ENCODE measurements at regions not wholly inside any gene's neighbourhood (a gene's known extent, or its start where the extent isn't known, plus 50 kb on each side); places are given as distances from the start of the nearest gene placed in this dataset.
A peak's percentile ranks its signal among the peaks of the same experiment; 100 is the strongest.

DNA sequence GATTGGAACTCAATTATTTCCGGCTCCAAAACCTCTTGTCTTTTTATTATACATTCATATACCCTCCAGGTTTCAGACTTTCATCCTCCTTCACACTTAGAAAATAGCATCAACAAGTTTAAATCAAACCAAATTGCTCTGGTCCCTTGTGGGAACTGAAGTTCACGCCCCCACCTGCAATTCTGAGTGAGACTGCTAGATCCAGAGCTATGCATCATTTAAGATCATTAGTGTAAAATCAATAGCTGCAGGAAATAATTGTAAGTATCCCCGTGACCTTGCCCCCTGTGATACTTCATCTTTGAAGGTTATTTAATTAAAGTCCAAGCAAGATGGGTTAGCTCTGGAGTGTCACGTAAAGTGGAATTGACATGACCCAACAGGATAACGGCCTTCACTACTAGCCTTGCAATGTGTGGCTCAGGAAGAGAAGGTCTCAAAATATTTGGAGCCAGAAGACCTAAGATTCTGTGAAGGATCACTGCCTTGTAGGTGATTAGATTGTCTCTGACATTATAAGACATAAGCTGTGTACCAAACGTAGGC is 742.2 kb upstream of the LRRC4C start:
- Histone ChIP-seq H3K36me3 (ENCODE audit: control insufficient read depth, low read depth, low read length) (no peaks in the 10 kb centered on the region), H3K9me3 (ENCODE audit: control insufficient read depth, low read depth, low read length) (no peaks in the 10 kb centered on the region), H3K4me1 (ENCODE audit: control insufficient read depth, low read depth, low read length) (no peaks in the 10 kb centered on the region), H3K9ac (ENCODE audit: low read length) (no peak overlapping the region), H3K27me3 (ENCODE audit: control insufficient read depth, insufficient read depth, low read length) (no peaks in the 10 kb centered on the region), H3K4me3 (ENCODE audit: low read length) (no peak overlapping the region), H3K27ac (ENCODE audit: low read length) (no peak overlapping the region)

DNA sequence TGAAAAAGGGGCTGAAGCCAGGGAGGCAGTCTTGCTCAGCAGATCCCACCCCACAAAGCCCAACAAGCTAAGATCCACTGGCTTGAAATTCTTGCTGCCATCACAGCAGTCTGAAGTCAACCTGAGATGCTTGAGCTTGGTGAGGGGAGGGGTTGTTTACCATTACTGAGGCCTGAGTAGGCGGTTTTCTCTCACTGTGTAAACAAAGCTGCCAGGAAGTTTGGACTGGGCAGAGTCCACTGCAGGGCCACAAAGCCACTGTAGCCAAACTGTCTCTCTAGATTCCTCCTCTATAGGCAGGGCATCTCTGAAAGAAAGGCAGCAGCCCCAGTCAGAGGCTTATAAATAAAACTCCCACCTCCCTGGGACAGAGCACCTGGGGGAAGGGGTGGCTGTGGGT is 746.1 kb upstream of the LRRC4C start:
- no peak overlapping the region for H3K4me3 ChIP-seq (ENCODE audit: low read length)
- no peak overlapping the region for H3K27ac ChIP-seq (ENCODE audit: low read length)
- no peaks in the 10 kb centered on the region for H3K9me3 ChIP-seq (ENCODE audit: control insufficient read depth, low read depth, low read length)
- H3K36me3 ChIP-seq (ENCODE audit: control insufficient read depth, low read depth, low read length) = no peaks in the 10 kb centered on the region
- no peak overlapping the region for H3K9ac ChIP-seq (ENCODE audit: low read length)
- no peaks in the 10 kb centered on the region for H3K27me3 ChIP-seq (ENCODE audit: control insufficient read depth, insufficient read depth, low read length)
- no peaks in the 10 kb centered on the region for H3K4me1 ChIP-seq (ENCODE audit: control insufficient read depth, low read depth, low read length)

DNA sequence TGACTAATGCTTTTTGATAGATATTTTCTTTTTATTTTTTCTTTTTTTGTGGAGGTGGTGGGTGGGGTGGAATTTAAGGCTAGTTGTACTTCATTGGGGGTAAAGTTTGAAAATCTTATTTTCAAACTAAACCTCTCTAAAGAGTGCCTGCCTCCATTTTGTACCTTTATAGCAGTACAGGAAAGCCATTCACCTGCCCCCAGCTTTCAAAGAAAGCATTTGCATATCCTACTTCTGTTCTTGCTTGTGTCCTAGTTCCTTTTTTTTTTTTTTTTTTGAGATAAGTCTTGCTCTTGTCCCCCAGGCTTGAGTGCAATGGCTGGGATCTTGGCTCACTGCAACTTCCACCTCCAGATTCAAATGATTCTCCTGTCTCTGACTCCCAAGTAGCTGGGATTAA is 766.2 kb upstream of the LRRC4C start:
- no peaks in the 10 kb centered on the region for H3K36me3 ChIP-seq (ENCODE audit: control insufficient read depth, low read depth, low read length)
- H3K9ac ChIP-seq (ENCODE audit: low read length) = no peak overlapping the region
- H3K4me3 ChIP-seq (ENCODE audit: low read length) = no peak overlapping the region
- no peak overlapping the region for H3K27ac ChIP-seq (ENCODE audit: low read length)
- no peaks in the 10 kb centered on the region for H3K27me3 ChIP-seq (ENCODE audit: control insufficient read depth, insufficient read depth, low read length)
- no peaks in the 10 kb centered on the region for H3K4me1 ChIP-seq (ENCODE audit: control insufficient read depth, low read depth, low read length)
- H3K9me3 ChIP-seq (ENCODE audit: control insufficient read depth, low read depth, low read length) = no peaks in the 10 kb centered on the region

DNA sequence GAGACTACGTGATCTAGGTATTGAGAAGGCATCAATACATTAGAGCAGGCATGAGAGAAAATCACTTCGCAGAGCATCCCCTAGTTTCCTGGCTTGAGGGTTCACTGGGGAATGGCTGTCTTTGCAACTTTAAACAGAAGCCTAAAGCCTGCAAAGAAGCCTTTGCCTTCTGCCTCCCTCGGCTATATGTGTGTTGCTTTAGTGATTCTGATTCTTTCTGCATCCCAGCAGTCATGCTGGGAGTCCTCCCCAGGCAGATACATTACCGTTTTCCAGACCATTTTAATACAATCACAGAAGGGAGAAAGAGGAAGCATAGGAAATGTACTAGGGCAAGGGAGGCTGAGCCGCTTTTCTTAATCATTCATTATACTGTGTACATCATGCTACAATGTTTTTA is 773.2 kb upstream of the LRRC4C start:
- H3K4me1 ChIP-seq (ENCODE audit: control insufficient read depth, low read depth, low read length) = peaks cover 29% of the 10 kb centered on the region
- H3K36me3 ChIP-seq (ENCODE audit: control insufficient read depth, low read depth, low read length) = no peaks in the 10 kb centered on the region
- no peak overlapping the region for H3K4me3 ChIP-seq (ENCODE audit: low read length)
- H3K27me3 ChIP-seq (ENCODE audit: control insufficient read depth, insufficient read depth, low read length) = no peaks in the 10 kb centered on the region
- no peaks in the 10 kb centered on the region for H3K9me3 ChIP-seq (ENCODE audit: control insufficient read depth, low read depth, low read length)
- H3K9ac ChIP-seq (ENCODE audit: low read length) = no peak overlapping the region
- no peak overlapping the region for H3K27ac ChIP-seq (ENCODE audit: low read length)

DNA sequence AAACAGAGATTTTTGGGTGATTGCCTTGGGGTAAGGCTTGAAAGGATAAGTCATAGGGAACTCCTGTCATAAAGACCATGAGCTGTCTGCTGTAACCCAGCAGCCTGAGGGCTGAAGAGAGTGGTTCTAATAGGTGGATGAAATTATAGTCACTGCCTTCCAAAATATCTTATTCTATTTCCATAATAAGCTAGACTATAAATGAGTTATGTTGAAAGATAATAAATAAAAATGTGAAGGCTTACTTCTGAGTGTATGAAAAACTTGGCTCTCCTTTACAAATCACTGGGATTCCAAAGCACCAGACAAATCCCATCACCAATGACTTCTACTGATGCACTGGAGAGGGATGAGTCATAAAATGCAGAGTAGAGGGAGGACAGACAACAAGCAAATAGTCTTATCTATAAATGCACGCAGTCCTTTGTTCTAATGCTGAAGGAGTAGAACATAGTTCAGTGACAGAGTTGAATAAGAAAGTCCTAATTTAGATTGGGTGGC is 775.0 kb upstream of the LRRC4C start:
- Histone ChIP-seq H3K27ac (ENCODE audit: low read length) (peak overlapping the region; percentile 21), H3K36me3 (ENCODE audit: control insufficient read depth, low read depth, low read length) (no peaks in the 10 kb centered on the region), H3K4me1 (ENCODE audit: control insufficient read depth, low read depth, low read length) (peaks cover 29% of the 10 kb centered on the region), H3K27me3 (ENCODE audit: control insufficient read depth, insufficient read depth, low read length) (no peaks in the 10 kb centered on the region), H3K4me3 (ENCODE audit: low read length) (no peak overlapping the region), H3K9me3 (ENCODE audit: control insufficient read depth, low read depth, low read length) (no peaks in the 10 kb centered on the region), H3K9ac (ENCODE audit: low read length) (no peak overlapping the region)

DNA sequence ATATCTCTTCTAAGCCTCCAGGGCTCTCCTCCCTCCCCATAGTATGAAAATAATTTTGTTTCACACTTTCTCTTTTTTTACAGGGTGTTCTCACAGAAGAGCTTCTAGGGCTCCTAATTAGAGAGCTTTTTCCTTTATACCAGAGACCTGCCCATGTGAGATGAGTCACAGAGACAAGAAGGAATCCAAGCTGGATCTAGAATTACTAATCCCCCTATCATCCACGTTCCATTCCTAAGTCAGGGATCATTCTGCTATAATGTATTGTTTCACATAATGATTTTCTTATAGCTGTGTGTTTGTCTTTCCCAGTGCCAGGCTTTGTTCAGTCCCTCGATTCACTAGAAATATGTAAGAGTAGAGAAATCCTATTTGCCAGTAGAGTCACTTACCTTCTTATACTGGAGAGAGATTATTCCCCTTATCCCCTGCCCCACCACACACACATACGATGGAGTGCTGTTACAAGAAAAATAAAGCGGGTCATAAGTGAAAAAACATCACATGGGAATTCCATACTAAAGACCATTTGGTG is 778.3 kb upstream of the LRRC4C start:
- no peak overlapping the region for H3K9ac ChIP-seq (ENCODE audit: low read length)
- H3K27ac ChIP-seq (ENCODE audit: low read length) = no peak overlapping the region
- no peaks in the 10 kb centered on the region for H3K9me3 ChIP-seq (ENCODE audit: control insufficient read depth, low read depth, low read length)
- H3K36me3 ChIP-seq (ENCODE audit: control insufficient read depth, low read depth, low read length) = no peaks in the 10 kb centered on the region
- peaks cover 26% of the 10 kb centered on the region for H3K4me1 ChIP-seq (ENCODE audit: control insufficient read depth, low read depth, low read length)
- no peak overlapping the region for H3K4me3 ChIP-seq (ENCODE audit: low read length)
- no peaks in the 10 kb centered on the region for H3K27me3 ChIP-seq (ENCODE audit: control insufficient read depth, insufficient read depth, low read length)

DNA sequence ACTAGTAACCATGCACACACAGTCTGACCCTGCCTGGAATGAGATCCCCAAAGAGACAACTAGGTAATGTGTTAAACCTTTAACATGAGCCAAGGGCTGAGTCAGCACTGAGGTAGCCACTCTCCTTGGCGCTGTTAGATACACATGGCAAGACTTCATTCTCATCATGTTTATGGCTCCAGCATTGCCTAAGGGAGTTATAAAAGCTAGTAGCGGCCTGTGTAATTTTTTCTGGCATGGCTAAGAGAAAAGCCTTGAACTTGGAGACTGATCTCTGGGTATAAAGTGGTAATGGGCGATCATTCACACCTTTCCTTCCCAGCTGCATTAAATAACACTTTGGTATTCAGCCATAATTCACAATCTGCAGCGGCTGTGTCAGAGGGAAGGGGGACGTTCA is 779.7 kb upstream of the LRRC4C start:
- Histone ChIP-seq H3K27me3 (ENCODE audit: control insufficient read depth, insufficient read depth, low read length) (no peaks in the 10 kb centered on the region), H3K36me3 (ENCODE audit: control insufficient read depth, low read depth, low read length) (no peaks in the 10 kb centered on the region), H3K9ac (ENCODE audit: low read length) (no peak overlapping the region), H3K4me1 (ENCODE audit: control insufficient read depth, low read depth, low read length) (peaks cover 28% of the 10 kb centered on the region), H3K27ac (ENCODE audit: low read length) (no peak overlapping the region), H3K9me3 (ENCODE audit: control insufficient read depth, low read depth, low read length) (no peaks in the 10 kb centered on the region), H3K4me3 (ENCODE audit: low read length) (no peak overlapping the region)

DNA sequence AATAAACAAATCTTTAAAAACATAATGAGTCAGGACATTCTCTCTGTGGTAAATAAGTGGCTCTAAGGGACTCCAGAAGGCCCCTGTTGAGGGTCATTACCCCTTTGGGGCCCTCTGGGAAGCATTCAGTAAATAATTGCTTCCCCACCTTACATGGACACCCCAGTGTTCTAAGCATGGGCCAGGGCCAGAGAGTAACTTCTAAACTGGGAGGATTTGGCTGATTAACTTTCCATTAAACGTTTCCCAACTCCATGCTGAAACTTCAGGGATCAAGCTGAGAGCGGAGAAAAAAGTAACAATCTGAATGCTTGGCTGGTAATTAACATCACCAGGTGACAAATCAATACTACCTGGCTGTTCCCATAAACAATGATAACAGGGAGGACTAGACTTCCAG is 783.9 kb upstream of the LRRC4C start:
- Histone ChIP-seq H3K4me3 (ENCODE audit: low read length) (no peak overlapping the region), H3K9ac (ENCODE audit: low read length) (no peak overlapping the region), H3K27me3 (ENCODE audit: control insufficient read depth, insufficient read depth, low read length) (no peaks in the 10 kb centered on the region), H3K36me3 (ENCODE audit: control insufficient read depth, low read depth, low read length) (no peaks in the 10 kb centered on the region), H3K9me3 (ENCODE audit: control insufficient read depth, low read depth, low read length) (no peaks in the 10 kb centered on the region), H3K4me1 (ENCODE audit: control insufficient read depth, low read depth, low read length) (peaks cover 21% of the 10 kb centered on the region), H3K27ac (ENCODE audit: low read length) (no peak overlapping the region)

DNA sequence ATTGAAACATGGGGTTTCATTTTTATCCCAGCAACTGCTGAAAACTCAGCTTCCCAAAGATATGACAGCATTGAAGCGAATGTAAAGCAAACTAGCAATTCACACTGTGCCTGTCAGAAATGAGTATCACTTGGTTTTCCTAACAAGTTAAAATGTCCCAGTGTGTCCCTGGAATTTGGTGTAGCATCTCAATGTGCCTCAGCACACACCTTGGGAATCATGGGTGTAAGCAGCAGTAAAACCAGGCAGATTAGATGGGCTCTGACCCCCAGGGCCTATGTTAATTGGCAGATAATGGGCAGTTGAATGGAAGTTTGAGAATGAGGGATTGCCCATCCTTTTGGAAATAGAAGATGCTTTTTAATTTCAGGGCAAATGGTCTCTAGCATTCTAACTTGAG is 784.9 kb upstream of the LRRC4C start:
- H3K27me3 ChIP-seq (ENCODE audit: control insufficient read depth, insufficient read depth, low read length) = no peaks in the 10 kb centered on the region
- no peak overlapping the region for H3K9ac ChIP-seq (ENCODE audit: low read length)
- no peaks in the 10 kb centered on the region for H3K9me3 ChIP-seq (ENCODE audit: control insufficient read depth, low read depth, low read length)
- H3K36me3 ChIP-seq (ENCODE audit: control insufficient read depth, low read depth, low read length) = no peaks in the 10 kb centered on the region
- H3K27ac ChIP-seq (ENCODE audit: low read length) = no peak overlapping the region
- no peak overlapping the region for H3K4me3 ChIP-seq (ENCODE audit: low read length)
- peaks cover 21% of the 10 kb centered on the region for H3K4me1 ChIP-seq (ENCODE audit: control insufficient read depth, low read depth, low read length)

DNA sequence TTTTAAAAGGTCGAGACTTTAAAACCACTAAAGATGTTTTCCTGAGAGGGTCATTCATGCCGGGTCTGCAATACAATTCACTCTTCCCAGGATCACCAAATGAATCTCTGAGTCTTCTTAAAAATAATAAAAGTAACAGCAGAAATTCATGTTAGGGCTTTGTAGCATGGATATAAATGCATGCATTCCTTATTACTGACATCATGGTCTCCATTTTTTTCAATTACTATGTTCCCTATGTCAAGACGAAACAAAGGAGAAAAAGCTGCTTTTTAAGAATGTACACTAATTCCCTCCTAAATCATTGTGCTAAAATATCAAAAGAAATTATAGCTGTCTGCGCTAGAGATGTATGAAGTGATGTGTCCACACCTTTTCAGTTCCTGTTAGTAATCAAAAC is 789.9 kb upstream of the LRRC4C start:
- H3K9me3 ChIP-seq (ENCODE audit: control insufficient read depth, low read depth, low read length) = no peaks in the 10 kb centered on the region
- H3K4me3 ChIP-seq (ENCODE audit: low read length) = no peak overlapping the region
- no peak overlapping the region for H3K27ac ChIP-seq (ENCODE audit: low read length)
- H3K36me3 ChIP-seq (ENCODE audit: control insufficient read depth, low read depth, low read length) = no peaks in the 10 kb centered on the region
- no peaks in the 10 kb centered on the region for H3K27me3 ChIP-seq (ENCODE audit: control insufficient read depth, insufficient read depth, low read length)
- H3K9ac ChIP-seq (ENCODE audit: low read length) = no peak overlapping the region
- H3K4me1 ChIP-seq (ENCODE audit: control insufficient read depth, low read depth, low read length) = peaks cover 2% of the 10 kb centered on the region

DNA sequence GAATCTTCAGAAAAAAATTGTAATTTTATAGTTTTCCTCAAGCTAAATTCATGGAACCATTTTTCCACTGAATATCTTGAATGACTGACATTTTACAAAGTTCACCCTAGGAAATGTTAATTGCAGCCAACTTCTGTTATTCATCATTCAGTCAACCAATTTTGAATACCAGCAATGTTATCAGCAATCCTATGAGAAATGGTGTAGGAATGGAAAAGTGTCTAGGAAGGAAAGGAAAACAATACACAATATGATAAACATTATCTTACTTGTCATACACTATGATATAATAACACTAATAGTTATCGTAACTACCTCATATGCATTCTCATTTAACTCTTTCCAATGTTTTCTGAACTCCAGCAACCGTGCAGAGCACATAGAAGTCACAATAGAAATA is 790.5 kb upstream of the LRRC4C start:
- no peaks in the 10 kb centered on the region for H3K36me3 ChIP-seq (ENCODE audit: control insufficient read depth, low read depth, low read length)
- H3K4me3 ChIP-seq (ENCODE audit: low read length) = no peak overlapping the region
- H3K27ac ChIP-seq (ENCODE audit: low read length) = no peak overlapping the region
- no peaks in the 10 kb centered on the region for H3K4me1 ChIP-seq (ENCODE audit: control insufficient read depth, low read depth, low read length)
- no peak overlapping the region for H3K9ac ChIP-seq (ENCODE audit: low read length)
- no peaks in the 10 kb centered on the region for H3K27me3 ChIP-seq (ENCODE audit: control insufficient read depth, insufficient read depth, low read length)
- H3K9me3 ChIP-seq (ENCODE audit: control insufficient read depth, low read depth, low read length) = no peaks in the 10 kb centered on the region

DNA sequence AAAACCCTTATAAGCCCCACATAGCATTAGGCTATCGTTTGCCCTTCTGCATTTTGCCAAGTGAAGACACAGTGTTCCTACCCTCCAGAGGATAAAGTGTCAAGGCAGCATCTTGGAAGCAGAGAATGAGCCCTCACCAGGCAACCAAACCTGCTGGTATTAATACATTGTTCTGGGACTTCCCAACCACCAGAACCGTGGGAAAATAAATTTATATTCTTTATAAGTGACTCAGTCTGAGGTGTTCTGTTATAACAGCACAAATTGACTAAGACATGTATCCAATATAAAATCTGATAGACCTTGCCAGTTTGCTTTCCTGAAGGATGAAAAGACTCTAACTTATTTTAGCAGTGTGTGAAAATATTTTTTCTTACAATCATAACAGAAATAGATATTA is 792.5 kb upstream of the LRRC4C start:
- Histone ChIP-seq H3K27me3 (ENCODE audit: control insufficient read depth, insufficient read depth, low read length) (no peaks in the 10 kb centered on the region), H3K4me1 (ENCODE audit: control insufficient read depth, low read depth, low read length) (no peaks in the 10 kb centered on the region), H3K36me3 (ENCODE audit: control insufficient read depth, low read depth, low read length) (no peaks in the 10 kb centered on the region), H3K27ac (ENCODE audit: low read length) (no peak overlapping the region), H3K4me3 (ENCODE audit: low read length) (no peak overlapping the region), H3K9ac (ENCODE audit: low read length) (no peak overlapping the region), H3K9me3 (ENCODE audit: control insufficient read depth, low read depth, low read length) (no peaks in the 10 kb centered on the region)
